H1 (cell line): ENCODE measurements at regions not wholly inside any gene's neighbourhood (a gene's known extent, or its start where the extent isn't known, plus 50 kb on each side); places are given as distances from the start of the nearest gene placed in this dataset.

Source experiments
- CTCF ChIA-PET: fragments of 300-600 bp; sonication (Branson Sonifier 250); formaldehyde crosslinking; loops from one replicate; lab custom pipeline; 2021; ENCODE audit not compliant: partially characterized antibody; lab: Charles Lee
- POLR2A ChIA-PET: fragments of 300-600 bp; sonication (Branson Sonifier 250); formaldehyde crosslinking; loops from one replicate; lab custom pipeline; 2021; ENCODE audit warnings: inconsistent platforms; ENCODE audit not compliant: partially characterized antibody; lab: Charles Lee
- DNase-seq, 2 experiments: peaks; one replicate each; pipeline versions ENCODE4 v3.0.0 to v3.0.0-alpha.2; 2010 to 2022; ENCODE audit warnings: low spot score in 2 of 2, low read depth in 1 of 2, mixed read lengths in 1 of 2
- FAIRE-seq: peaks from 2 replicates; lab custom pipeline; 2011; peaks lifted over from hg19 to GRCh38; lab: Jason Lieb, UNC
- H2AFZ ChIP-seq: 2 replicates; pipeline ENCODE4 v1.8.1; 2012; ENCODE audit warnings: low read length, inconsistent platforms
- H2AK5ac ChIP-seq: 2 replicates; pipeline ENCODE4 v1.6.1; 2013; ENCODE audit warnings: low read depth, low read length
- H2BK120ac ChIP-seq: replicated peaks from 2 replicates; pipeline ENCODE3; 2013; ENCODE audit warnings: low read depth, low read length, inconsistent platforms
- H2BK12ac ChIP-seq: 2 replicates; pipeline ENCODE4 v1.6.1; 2013; ENCODE audit warnings: low read depth, low read length
- H2BK15ac ChIP-seq: 2 replicates; pipeline ENCODE4 v1.6.1; 2013; ENCODE audit warnings: low read length
- H2BK20ac ChIP-seq: 2 replicates; pipeline ENCODE4 v1.6.1; 2013; ENCODE audit warnings: low read length
- H2BK5ac ChIP-seq: 2 replicates; pipeline ENCODE4 v1.6.1; 2013; ENCODE audit warnings: low read depth, low read length
- H3K14ac ChIP-seq: 2 replicates; pipeline ENCODE4 v1.6.1; 2013; ENCODE audit warnings: inconsistent platforms; ENCODE audit not compliant: insufficient read length
- H3K18ac ChIP-seq: 2 replicates; pipeline ENCODE4 v1.6.1; 2013; ENCODE audit warnings: low read length; ENCODE audit errors: extremely low read depth
- H3K23ac ChIP-seq: 2 replicates; pipeline ENCODE4 v1.6.1; 2013; ENCODE audit warnings: inconsistent platforms; ENCODE audit not compliant: insufficient read length
- H3K23me2 ChIP-seq: 2 replicates; pipeline ENCODE4 v1.6.1; 2013; ENCODE audit warnings: low read depth, low read length
- H3K27ac ChIP-seq: 2 replicates; pipeline ENCODE4 v1.6.1; 2011; ENCODE audit warnings: low read depth, low read length, inconsistent platforms
- H3K27me3 ChIP-seq, 4 experiments: replicated peaks in 1 of 4; 1 replicate in 1 of 4; 2 replicates in 3 of 4; pipeline versions ENCODE4 v1.6.1 to v1.8.1; 2011 to 2013; ENCODE audit warnings: low read length in 3 of 4, mild to moderate bottlenecking in 3 of 4, inconsistent platforms in 2 of 4, mixed read lengths in 2 of 4, moderate library complexity in 1 of 4; ENCODE audit not compliant: control insufficient read depth in 3 of 4, insufficient read depth in 3 of 4; ENCODE audit errors: extremely low read depth in 1 of 4
- H3K36me3 ChIP-seq, 4 experiments: 2 replicates each; pipeline versions ENCODE4 v1.6.1 to v1.8.1; 2011 to 2013; ENCODE audit warnings: mild to moderate bottlenecking in 4 of 4, low read length in 3 of 4, moderate library complexity in 2 of 4, control low read depth in 1 of 4, inconsistent platforms in 1 of 4; ENCODE audit not compliant: insufficient read depth in 4 of 4, control insufficient read depth in 2 of 4
- H3K4ac ChIP-seq: replicated peaks from 2 replicates; pipeline ENCODE3; 2013; ENCODE audit warnings: low read length, low read depth, mixed read lengths, inconsistent platforms; ENCODE audit not compliant: insufficient read length
- H3K4me1 ChIP-seq, 4 experiments: replicated peaks in 1 of 4; 1 replicate in 1 of 4; 2 replicates in 3 of 4; pipeline versions ENCODE4 v1.6.1 to v1.8.1; 2011 to 2013; ENCODE audit warnings: low read length in 3 of 4, inconsistent platforms in 2 of 4, mixed read lengths in 1 of 4; ENCODE audit not compliant: insufficient read depth in 4 of 4, control insufficient read depth in 3 of 4
- H3K4me2 ChIP-seq, 2 experiments: 2 replicates each; pipeline versions ENCODE4 v1.6.1 to v1.8.1; 2011 to 2013; ENCODE audit warnings: low read depth in 2 of 2, low read length in 2 of 2, control low read depth in 1 of 2, inconsistent platforms in 1 of 2, mild to moderate bottlenecking in 1 of 2; ENCODE audit not compliant: insufficient read depth in 1 of 2
- H3K4me3 ChIP-seq, 4 experiments: fragments of 200-600, 300-600 bp in 1 of 4; sonication (generic), shearing (Covaris generic), sonication (Bioruptor Twin) in 1 of 4; 2 replicates each; pipeline versions ENCODE4 v1.5.1 to v1.8.1; 2011 to 2016; ENCODE audit warnings: low read length in 4 of 4, low read depth in 3 of 4, control low read depth in 2 of 4, inconsistent platforms in 2 of 4, mild to moderate bottlenecking in 2 of 4, mixed read lengths in 1 of 4, moderate library complexity in 1 of 4; ENCODE audit not compliant: insufficient read depth in 2 of 4; ENCODE audit errors: extremely low read depth in 1 of 4
- H3K56ac ChIP-seq: replicated peaks from 2 replicates; pipeline ENCODE3; 2013; ENCODE audit warnings: low read depth, mild to moderate bottlenecking, mixed read lengths, low read length, inconsistent platforms; ENCODE audit not compliant: insufficient read length
- H3K79me1 ChIP-seq: 2 replicates; pipeline ENCODE4 v1.6.1; 2013; ENCODE audit warnings: low read depth, low read length, control low read depth
- H3K79me2 ChIP-seq, 2 experiments: 2 replicates each; pipeline versions ENCODE4 v1.6.1 to v1.8.1; 2012 to 2013; ENCODE audit warnings: low read length in 2 of 2, mild to moderate bottlenecking in 2 of 2, inconsistent platforms in 1 of 2; ENCODE audit not compliant: insufficient read depth in 2 of 2, control insufficient read depth in 1 of 2
- H3K9ac ChIP-seq, 4 experiments: replicated peaks in 1 of 4; 1 replicate in 1 of 4; 2 replicates in 3 of 4; pipeline versions ENCODE4 v1.6.1 to v1.8.1; 2011 to 2013; ENCODE audit warnings: low read depth in 3 of 4, low read length in 3 of 4, control low read depth in 2 of 4, mild to moderate bottlenecking in 2 of 4, moderate library complexity in 2 of 4, inconsistent platforms in 1 of 4; ENCODE audit errors: extremely low read depth in 1 of 4
- H3K9me3 ChIP-seq, 2 experiments: 2 replicates each; pipeline versions ENCODE4 v1.6.1 to v1.8.1; 2012 to 2013; ENCODE audit warnings: mild to moderate bottlenecking in 2 of 2, moderate library complexity in 2 of 2, control low read depth in 1 of 2, inconsistent platforms in 1 of 2, low read depth in 1 of 2, low read length in 1 of 2, mixed read lengths in 1 of 2; ENCODE audit not compliant: insufficient read depth in 2 of 2
- H4K20me1 ChIP-seq, 2 experiments: replicated peaks in 1 of 2; 2 replicates each; pipeline versions ENCODE3 to v1.8.1; 2011 to 2013; ENCODE audit warnings: inconsistent platforms in 2 of 2, low read length in 2 of 2, mild to moderate bottlenecking in 1 of 2; ENCODE audit not compliant: insufficient read depth in 2 of 2, control insufficient read depth in 1 of 2
- H4K5ac ChIP-seq: 2 replicates; pipeline ENCODE4 v1.6.1; 2013; ENCODE audit warnings: low read length, low read depth, mixed read lengths, inconsistent platforms; ENCODE audit not compliant: insufficient read length
- H4K8ac ChIP-seq: 2 replicates; pipeline ENCODE4 v1.8.0; 2013; ENCODE audit warnings: mild to moderate bottlenecking, moderate library complexity, low read length, inconsistent platforms; ENCODE audit not compliant: insufficient read depth; ENCODE audit errors: extremely low read depth
- H4K91ac ChIP-seq: replicated peaks from 2 replicates; pipeline ENCODE3; 2013; ENCODE audit warnings: low read length, mixed read lengths, inconsistent platforms; ENCODE audit not compliant: insufficient read length
- CHD2 ChIP-seq: IDR thresholded peaks from 2 replicates; pipeline ENCODE4 v1.6.1; 2012; ENCODE audit warnings: low read length, improper control_type of control experiment
- HDAC6 ChIP-seq: IDR thresholded peaks from one replicate; pipeline ENCODE4 v1.7.1; 2012; ENCODE audit warnings: low read depth, mild to moderate bottlenecking, inconsistent platforms, low read length, moderate library complexity
- JUN ChIP-seq: IDR thresholded peaks from 2 replicates; pipeline ENCODE4 v1.6.1; 2011; ENCODE audit warnings: low read depth, mild to moderate bottlenecking, improper control_type of control experiment, low read length
- MAFK ChIP-seq: IDR thresholded peaks from 2 replicates; pipeline ENCODE4 v1.6.1; 2012; ENCODE audit warnings: low read depth, mild to moderate bottlenecking, improper control_type of control experiment, low read length
- NANOG ChIP-seq: IDR thresholded peaks from 2 replicates; pipeline ENCODE4 v1.6.1; 2011; ENCODE audit warnings: low read length, low read depth, mild to moderate bottlenecking, inconsistent platforms; ENCODE audit not compliant: insufficient read depth, poor library complexity, severe bottlenecking
- NRF1 ChIP-seq: IDR thresholded peaks from 2 replicates; pipeline ENCODE4 v1.6.1; 2011; ENCODE audit warnings: mild to moderate bottlenecking, low read depth, low read length, improper control_type of control experiment
- RAD21 ChIP-seq, 2 experiments: IDR thresholded peaks in 1 of 2; conservative IDR thresholded peaks in 1 of 2; 2 replicates each; pipeline ENCODE4 v1.6.1; 2011; ENCODE audit warnings: low read depth in 2 of 2, low read length in 2 of 2, improper control_type of control experiment in 1 of 2, inconsistent platforms in 1 of 2, mild to moderate bottlenecking in 1 of 2, moderate library complexity in 1 of 2
- RBBP5 ChIP-seq: IDR thresholded peaks from 2 replicates; pipeline ENCODE4 v1.7.1; 2012; ENCODE audit warnings: low read depth, mild to moderate bottlenecking, inconsistent platforms, low read length, moderate library complexity, borderline replicate concordance
- SIN3A ChIP-seq, 2 experiments: IDR thresholded peaks in 1 of 2; conservative IDR thresholded peaks in 1 of 2; 2 replicates each; pipeline ENCODE4 v1.6.1; 2011 to 2012; ENCODE audit warnings: low read length in 2 of 2, improper control_type of control experiment in 1 of 2, low read depth in 1 of 2, mild to moderate bottlenecking in 1 of 2
- SP2 ChIP-seq: IDR thresholded peaks from 2 replicates; pipeline ENCODE4 v1.6.1; 2012; ENCODE audit warnings: mild to moderate bottlenecking, low read length, inconsistent platforms
- TBP ChIP-seq: IDR thresholded peaks from 2 replicates; pipeline ENCODE4 v1.6.1; 2011; ENCODE audit warnings: low read depth, low read length, improper control_type of control experiment
- YY1 ChIP-seq: IDR thresholded peaks from 2 replicates; pipeline ENCODE4 v1.6.1; 2011; ENCODE audit warnings: low read depth, mild to moderate bottlenecking, low read length
- TF ChIP-seq, protein P1 (sequence below): IDR thresholded peaks from 2 replicates; pipeline ENCODE4 v1.6.1; 2011; ENCODE audit warnings: low read depth, mild to moderate bottlenecking, low read length; ENCODE audit not compliant: insufficient read depth

DNA sequence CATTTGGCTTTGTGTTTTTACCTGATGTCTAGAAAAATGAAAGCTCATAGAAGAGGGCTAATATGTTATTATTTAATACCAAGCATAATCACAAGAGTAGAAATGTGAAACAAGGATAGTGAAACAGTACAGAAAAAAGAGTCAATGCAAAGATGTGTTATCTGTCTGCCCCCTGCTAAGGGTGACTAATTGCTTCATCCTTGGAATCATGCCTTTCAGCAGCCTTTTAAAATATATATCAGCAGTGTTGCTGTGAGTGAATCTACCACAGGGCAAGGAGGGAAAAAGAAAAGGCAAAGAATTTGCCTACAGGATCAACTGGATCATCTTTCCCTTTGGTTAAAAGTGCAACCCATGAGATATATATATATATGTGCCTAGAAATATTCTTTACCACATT lies 867.2 kb upstream of the RAG2 start:
- Histone ChIP-seq H4K20me1 (no peaks in the 10 kb centered on the region), H3K4ac (no peak overlapping the region), H2BK20ac (no peak overlapping the region), H2BK15ac (no peak overlapping the region), H3K79me2 (no peaks in the 10 kb centered on the region), H3K9me3 (no peaks in the 10 kb centered on the region), H3K36me3 (no peaks in the 10 kb centered on the region), H4K91ac (no peak overlapping the region), H3K4me2 (no peak overlapping the region), H2BK120ac (no peak overlapping the region), H2AK5ac (no peak overlapping the region), H3K14ac (no peak overlapping the region), H3K4me3 (no peak overlapping the region), H3K27ac (no peak overlapping the region), H2AFZ (no peak overlapping the region), H2BK5ac (no peak overlapping the region), H3K23ac (no peak overlapping the region), H3K4me1 (no peaks in the 10 kb centered on the region), H2BK12ac (no peak overlapping the region), H3K18ac (no peak overlapping the region), H3K56ac (no peak overlapping the region), H3K27me3 (no peaks in the 10 kb centered on the region), H3K23me2 (no peaks in the 10 kb centered on the region), H4K8ac (no peak overlapping the region), H3K9ac (no peak overlapping the region), H3K79me1 (no peaks in the 10 kb centered on the region), H4K5ac (no peak overlapping the region)
- CTCF ChIA-PET: interaction anchor here (1.3 kb wide), 1 partner anchor 23 kb away, joined by 3 read pairs; no protein-coding TSS in a partner anchor
- no peak for FAIRE-seq
- DNase-seq: no peak
- POLR2A ChIA-PET: no interaction called here
- TF ChIP-seq TBP: no peak
- no peak for TF ChIP-seq RBBP5
- no peak for TF ChIP-seq MAFK
- TF ChIP-seq NRF1: no peak
- TF ChIP-seq HDAC6: no peak
- no peak for TF ChIP-seq SIN3A (conservative IDR thresholded peaks at IDR 0.05 in 1 of 2, IDR thresholded peaks at IDR 0.05 in 1 of 2; ENCODE audit: low read depth in 1 of 2, low read length in 2 of 2)
- no peak for TF ChIP-seq SP2
- TF ChIP-seq YY1: no peak
- TF ChIP-seq, protein P1, sequence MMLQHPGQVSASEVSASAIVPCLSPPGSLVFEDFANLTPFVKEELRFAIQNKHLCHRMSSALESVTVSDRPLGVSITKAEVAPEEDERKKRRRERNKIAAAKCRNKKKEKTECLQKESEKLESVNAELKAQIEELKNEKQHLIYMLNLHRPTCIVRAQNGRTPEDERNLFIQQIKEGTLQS: no peak
- TF ChIP-seq RAD21 (IDR thresholded peaks at IDR 0.05 in 1 of 2, conservative IDR thresholded peaks at IDR 0.05 in 1 of 2; ENCODE audit: low read depth in 2 of 2, low read length in 2 of 2): no peak
- no peak for TF ChIP-seq CHD2
- no peak for TF ChIP-seq JUN
- TF ChIP-seq NANOG: no peak
